ENCODE measurements at regions not wholly inside any gene's neighbourhood (a gene's known extent, or its start where the extent isn't known, plus 50 kb on each side); places are given as distances from the start of the nearest gene placed in this dataset.

- DNase-seq (ENCODE audit: low spot score) (no peak), ATAC-seq (ENCODE audit: insufficient number of reproducible peaks, low FRiP score, low read depth) (no peak)
- no peak for TF ChIP-seq CTCF (IDR thresholded peaks at IDR 0.05)
- H3K9me3 ChIP-seq: no peaks in the 10 kb centered on the region
- H3K4me1 ChIP-seq (ENCODE audit: control insufficient read depth in 1 of 2, low read depth in 2 of 2): no peaks in the 10 kb centered on the region
- H3K27me3 ChIP-seq (replicated peaks; ENCODE audit: insufficient read depth): no peaks in the 10 kb centered on the region
- no peaks in the 10 kb centered on the region for H3K36me3 ChIP-seq
- no peak overlapping the region for H3K4me3 ChIP-seq
- H3K27ac ChIP-seq: no peak overlapping the region
Measured at GRCh38 chr1:157226739-157227138, 88.5 kb upstream of the ETV3 start.

DNA sequence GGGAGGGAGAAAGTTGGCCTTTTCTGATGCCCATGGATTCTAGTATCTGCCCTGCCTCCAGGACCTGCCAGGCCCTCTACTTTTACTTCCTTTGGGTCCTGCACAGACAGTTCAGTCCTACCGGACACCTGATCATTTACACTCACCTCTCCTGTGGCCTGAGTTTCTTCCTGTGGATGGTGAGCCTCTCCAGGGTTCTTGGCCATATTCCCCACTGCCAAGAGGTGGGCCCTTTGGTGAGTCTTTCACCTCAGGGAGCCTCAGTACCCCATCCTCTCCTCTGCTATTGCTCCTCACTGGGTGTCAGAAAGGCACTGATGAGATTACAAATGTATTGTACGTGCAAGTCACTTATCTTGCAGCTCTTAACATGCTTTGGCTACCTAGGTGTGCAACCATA, 81.4 kb upstream of the ETV3 start:
- Histone ChIP-seq H3K4me3 (no peak overlapping the region), H3K4me1 (ENCODE audit: control insufficient read depth in 1 of 2, low read depth in 2 of 2) (no peaks in the 10 kb centered on the region), H3K27ac (no peak overlapping the region), H3K9me3 (no peaks in the 10 kb centered on the region), H3K27me3 (replicated peaks; ENCODE audit: insufficient read depth) (no peaks in the 10 kb centered on the region), H3K36me3 (no peaks in the 10 kb centered on the region)
- no peak for TF ChIP-seq CTCF (IDR thresholded peaks at IDR 0.05)
- ATAC-seq (ENCODE audit: insufficient number of reproducible peaks, low FRiP score, low read depth): no peak
- no peak for DNase-seq (ENCODE audit: low spot score)

GRCh38 chr1:157219182-157219581, 81.0 kb upstream of the ETV3 start:
- H3K4me1 ChIP-seq (ENCODE audit: control insufficient read depth in 1 of 2, low read depth in 2 of 2): no peaks in the 10 kb centered on the region
- no peak overlapping the region for H3K4me3 ChIP-seq
- H3K27ac ChIP-seq: no peak overlapping the region
- no peaks in the 10 kb centered on the region for H3K36me3 ChIP-seq
- H3K9me3 ChIP-seq: no peaks in the 10 kb centered on the region
- ATAC-seq (ENCODE audit: insufficient number of reproducible peaks, low FRiP score, low read depth) (no peak), DNase-seq (ENCODE audit: low spot score) (no peak)
- no peak for TF ChIP-seq CTCF (IDR thresholded peaks at IDR 0.05)
- H3K27me3 ChIP-seq (replicated peaks; ENCODE audit: insufficient read depth): no peaks in the 10 kb centered on the region

DNA sequence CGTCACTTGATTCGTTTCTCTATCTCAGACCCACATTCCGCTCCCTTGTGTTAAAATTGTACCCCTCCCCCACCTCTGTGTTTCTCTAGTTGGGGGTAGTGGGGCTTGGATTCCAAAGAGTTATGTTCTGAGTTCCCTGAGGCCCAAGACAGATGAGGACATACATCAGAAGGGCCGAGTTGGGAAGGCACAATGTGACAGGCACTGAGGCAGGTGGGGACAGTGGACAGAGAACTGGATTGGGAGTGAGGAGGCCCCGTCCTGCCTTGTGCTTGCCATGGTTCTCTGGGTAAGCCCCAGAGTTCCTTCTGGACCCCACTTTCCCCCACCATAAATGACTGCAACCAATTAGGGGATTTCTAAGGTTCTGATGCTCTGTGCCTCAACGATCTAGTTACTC, 80.5 kb upstream of the ETV3 start:
- DNase-seq (ENCODE audit: low spot score): no peak
- ATAC-seq (ENCODE audit: insufficient number of reproducible peaks, low FRiP score, low read depth): no peak

DNA sequence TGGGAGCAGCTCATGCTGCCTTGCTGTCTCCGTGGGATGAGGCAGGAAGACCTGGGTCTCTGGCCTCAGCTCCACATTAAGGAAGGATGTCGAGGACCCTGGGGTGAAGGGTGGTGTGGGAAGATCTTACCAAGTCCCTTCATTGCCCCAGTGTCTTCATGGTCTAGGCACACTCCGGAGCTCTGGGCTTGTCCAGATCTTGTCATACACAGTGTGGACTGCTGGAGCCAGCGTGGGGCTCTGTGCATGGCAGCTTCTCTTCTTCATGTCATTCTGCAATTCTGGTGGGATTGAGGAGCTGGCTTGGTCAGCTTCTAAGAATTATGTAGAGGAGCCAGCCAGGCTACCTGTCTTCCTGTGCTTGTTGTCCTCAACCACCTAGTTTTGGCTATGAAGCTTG, 79.3 kb upstream of the ETV3 start:
- no peak overlapping the region for H3K4me3 ChIP-seq
- no peaks in the 10 kb centered on the region for H3K27me3 ChIP-seq (replicated peaks; ENCODE audit: insufficient read depth)
- peaks cover 6% of the 10 kb centered on the region for H3K9me3 ChIP-seq
- no peak for TF ChIP-seq CTCF (IDR thresholded peaks at IDR 0.05)
- ATAC-seq (ENCODE audit: insufficient number of reproducible peaks, low FRiP score, low read depth) (no peak), DNase-seq (ENCODE audit: low spot score) (no peak)
- no peak overlapping the region for H3K27ac ChIP-seq
- no peaks in the 10 kb centered on the region for H3K36me3 ChIP-seq
- H3K4me1 ChIP-seq (ENCODE audit: control insufficient read depth in 1 of 2, low read depth in 2 of 2): no peaks in the 10 kb centered on the region

More for the DNA sequence above, 80.5 kb upstream of the ETV3 start:
- Histone ChIP-seq H3K27ac (no peak overlapping the region), H3K4me3 (no peak overlapping the region), H3K9me3 (no peaks in the 10 kb centered on the region), H3K27me3 (replicated peaks; ENCODE audit: insufficient read depth) (no peaks in the 10 kb centered on the region), H3K36me3 (no peaks in the 10 kb centered on the region), H3K4me1 (ENCODE audit: control insufficient read depth in 1 of 2, low read depth in 2 of 2) (no peaks in the 10 kb centered on the region)
- TF ChIP-seq CTCF (IDR thresholded peaks at IDR 0.05): no peak

Measured in thoracic aorta (tissue), 2 donors.